K562 (cell line): ENCODE measurements at regions not wholly inside any gene's neighbourhood (a gene's known extent, or its start where the extent isn't known, plus 50 kb on each side); places are given as distances from the start of the nearest gene placed in this dataset. TPM values are rescaled to one million over a fixed set of nuclear protein-coding genes. Genes with fewer than 3 reads are reported as not detected.
A peak's percentile ranks its signal among the peaks of the same experiment; 100 is the strongest.

Experiments
- BRD4 ChIP-seq: fragments of 200-600 bp; sonication (generic); IDR thresholded peaks from 2 replicates; pipeline ENCODE4 v1.6.1; 2017; ENCODE audit warnings: inconsistent platforms
- CTBP1 ChIP-seq: fragments of 450-650 bp; IDR thresholded peaks from 2 replicates; pipeline ENCODE4 v1.6.1; 2016; ENCODE audit warnings: borderline replicate concordance
- HMG20A ChIP-seq: fragments of 450-650 bp; formaldehyde crosslinking; conservative IDR thresholded peaks from 2 replicates; pipeline ENCODE4 v1.4.0; 2020; ENCODE audit warnings: mild to moderate bottlenecking, mixed read lengths
- HMG20B ChIP-seq: fragments of 250-450 bp; sonication (Bioruptor Pico); IDR thresholded peaks from 2 replicates; pipeline ENCODE4 v1.5.0; 2021; ENCODE audit warnings: mild to moderate bottlenecking
- KDM2B ChIP-seq: fragments of 250-450 bp; sonication (Bioruptor Pico); IDR thresholded peaks from 2 replicates; pipeline ENCODE4 v1.8.0; 2021; ENCODE audit warnings: mild to moderate bottlenecking, moderate library complexity
- MBD2 ChIP-seq: sonication (generic); IDR thresholded peaks from 2 replicates; pipeline ENCODE4 v1.6.1; 2016; ENCODE audit warnings: low read depth, borderline replicate concordance
- RBFOX2 ChIP-seq: fragments of 200-400 bp; formaldehyde crosslinking; IDR thresholded peaks from 2 replicates; pipeline ENCODE4 v1.6.1; 2017; ENCODE audit warnings: low read depth, mild to moderate bottlenecking, low read length, moderate library complexity
- SETDB1 ChIP-seq: IDR thresholded peaks from one replicate; pipeline ENCODE4 v1.6.1; 2012; ENCODE audit warnings: low read length, control low read depth, inconsistent platforms
- SOX6 ChIP-seq: fragments of 450-650 bp; IDR thresholded peaks from 2 replicates; pipeline ENCODE4 v1.6.1; 2014; ENCODE audit warnings: mild to moderate bottlenecking
- TEAD4 ChIP-seq, 2 experiments: sonication (generic) in 1 of 2; formaldehyde crosslinking in 1 of 2; IDR thresholded peaks; 2 replicates each; pipeline versions ENCODE4 v1.6.1 to v1.8.0; 2012 to 2022; ENCODE audit warnings: borderline replicate concordance in 1 of 2, inconsistent platforms in 1 of 2, low read length in 1 of 2, mild to moderate bottlenecking in 1 of 2, missing genetic modification reagents in 1 of 2
- TRIM24 ChIP-seq, 2 experiments: fragments of 450-650 bp; IDR thresholded peaks; 2 replicates each; pipeline ENCODE4 v1.6.1; 2016
- ZNF507 ChIP-seq: conservative IDR thresholded peaks from 2 replicates; pipeline ENCODE4 v1.6.1; 2017; ENCODE audit warnings: missing genetic modification characterization, missing compliant biosample characterization
- small RNA-seq: library from RNA; depleted of rRNA; stranded (forward); fragments of <200 nt; gene quantifications from one replicate; pipeline ENCODE3, GENCODE V24; 2014
- TF ChIP-seq, protein P1 (sequence below): fragments of 450-650 bp; IDR thresholded peaks from 2 replicates; pipeline ENCODE4 v1.6.1; 2017; ENCODE audit warnings: antibody characterized with exemption, mild to moderate bottlenecking
- TF ChIP-seq, protein P2 (sequence below): sonication (generic); formaldehyde crosslinking; IDR thresholded peaks from 2 replicates; pipeline ENCODE4 v1.9.0; 2022; ENCODE audit warnings: mild to moderate bottlenecking, missing genetic modification reagents
- TF ChIP-seq, protein P3 (sequence below): sonication (generic); formaldehyde crosslinking; IDR thresholded peaks from 2 replicates; pipeline ENCODE4 v1.8.0; 2022; ENCODE audit warnings: mild to moderate bottlenecking, missing genetic modification reagents

DNA sequence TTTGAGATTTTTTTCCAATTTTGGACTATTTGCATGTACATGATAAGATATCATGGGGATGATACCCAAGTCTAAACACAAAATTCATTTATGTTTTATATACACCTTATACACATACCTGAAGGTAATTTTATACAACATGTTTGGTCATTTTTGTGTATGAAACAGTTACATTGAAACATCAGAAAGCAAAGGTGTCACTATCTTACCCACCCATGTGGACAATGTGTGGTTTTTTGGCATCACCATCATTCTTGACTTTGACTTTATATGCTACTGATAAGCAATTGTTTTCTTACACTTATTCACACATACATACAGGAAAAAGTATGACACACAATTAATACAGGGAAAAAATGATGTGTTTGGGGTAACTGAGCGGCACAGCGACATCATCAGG lies 51.0 kb upstream of the ACVR1 start (continued):
- TF ChIP-seq ZNF507 (tag) (no peak), KDM2B (CRISPR knock-in tag) (no peak), HMG20B (no peak), SETDB1 (no peak), HMG20A (CRISPR knock-in tag) (no peak), SOX6 (peak; percentile 50; the same call in 1 of the 2 replicates), BRD4 (no peak), TRIM24 (IDR thresholded peaks at IDR 0.05) (no peak), MBD2 (no peak), RBFOX2 (no peak), TEAD4 (IDR thresholded peaks at IDR 0.05; ENCODE audit: low read length) (peak; percentile 81), TEAD4 (CRISPR knock-in tag; IDR thresholded peaks at IDR 0.05; ENCODE audit: borderline replicate concordance) (no peak), CTBP1 (peak; percentile 41; the same call in 1 of the 2 replicates)
- TF ChIP-seq, protein P1, sequence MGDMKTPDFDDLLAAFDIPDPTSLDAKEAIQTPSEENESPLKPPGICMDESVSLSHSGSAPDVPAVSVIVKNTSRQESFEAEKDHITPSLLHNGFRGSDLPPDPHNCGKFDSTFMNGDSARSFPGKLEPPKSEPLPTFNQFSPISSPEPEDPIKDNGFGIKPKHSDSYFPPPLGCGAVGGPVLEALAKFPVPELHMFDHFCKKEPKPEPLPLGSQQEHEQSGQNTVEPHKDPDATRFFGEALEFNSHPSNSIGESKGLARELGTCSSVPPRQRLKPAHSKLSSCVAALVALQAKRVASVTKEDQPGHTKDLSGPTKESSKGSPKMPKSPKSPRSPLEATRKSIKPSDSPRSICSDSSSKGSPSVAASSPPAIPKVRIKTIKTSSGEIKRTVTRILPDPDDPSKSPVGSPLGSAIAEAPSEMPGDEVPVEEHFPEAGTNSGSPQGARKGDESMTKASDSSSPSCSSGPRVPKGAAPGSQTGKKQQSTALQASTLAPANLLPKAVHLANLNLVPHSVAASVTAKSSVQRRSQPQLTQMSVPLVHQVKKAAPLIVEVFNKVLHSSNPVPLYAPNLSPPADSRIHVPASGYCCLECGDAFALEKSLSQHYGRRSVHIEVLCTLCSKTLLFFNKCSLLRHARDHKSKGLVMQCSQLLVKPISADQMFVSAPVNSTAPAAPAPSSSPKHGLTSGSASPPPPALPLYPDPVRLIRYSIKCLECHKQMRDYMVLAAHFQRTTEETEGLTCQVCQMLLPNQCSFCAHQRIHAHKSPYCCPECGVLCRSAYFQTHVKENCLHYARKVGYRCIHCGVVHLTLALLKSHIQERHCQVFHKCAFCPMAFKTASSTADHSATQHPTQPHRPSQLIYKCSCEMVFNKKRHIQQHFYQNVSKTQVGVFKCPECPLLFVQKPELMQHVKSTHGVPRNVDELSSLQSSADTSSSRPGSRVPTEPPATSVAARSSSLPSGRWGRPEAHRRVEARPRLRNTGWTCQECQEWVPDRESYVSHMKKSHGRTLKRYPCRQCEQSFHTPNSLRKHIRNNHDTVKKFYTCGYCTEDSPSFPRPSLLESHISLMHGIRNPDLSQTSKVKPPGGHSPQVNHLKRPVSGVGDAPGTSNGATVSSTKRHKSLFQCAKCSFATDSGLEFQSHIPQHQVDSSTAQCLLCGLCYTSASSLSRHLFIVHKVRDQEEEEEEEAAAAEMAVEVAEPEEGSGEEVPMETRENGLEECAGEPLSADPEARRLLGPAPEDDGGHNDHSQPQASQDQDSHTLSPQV, result no peak
- TF ChIP-seq, protein P2, sequence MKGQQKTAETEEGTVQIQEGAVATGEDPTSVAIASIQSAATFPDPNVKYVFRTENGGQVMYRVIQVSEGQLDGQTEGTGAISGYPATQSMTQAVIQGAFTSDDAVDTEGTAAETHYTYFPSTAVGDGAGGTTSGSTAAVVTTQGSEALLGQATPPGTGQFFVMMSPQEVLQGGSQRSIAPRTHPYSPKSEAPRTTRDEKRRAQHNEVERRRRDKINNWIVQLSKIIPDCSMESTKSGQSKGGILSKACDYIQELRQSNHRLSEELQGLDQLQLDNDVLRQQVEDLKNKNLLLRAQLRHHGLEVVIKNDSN (CRISPR knock-in tag), result no peak
- TF ChIP-seq, protein P3, sequence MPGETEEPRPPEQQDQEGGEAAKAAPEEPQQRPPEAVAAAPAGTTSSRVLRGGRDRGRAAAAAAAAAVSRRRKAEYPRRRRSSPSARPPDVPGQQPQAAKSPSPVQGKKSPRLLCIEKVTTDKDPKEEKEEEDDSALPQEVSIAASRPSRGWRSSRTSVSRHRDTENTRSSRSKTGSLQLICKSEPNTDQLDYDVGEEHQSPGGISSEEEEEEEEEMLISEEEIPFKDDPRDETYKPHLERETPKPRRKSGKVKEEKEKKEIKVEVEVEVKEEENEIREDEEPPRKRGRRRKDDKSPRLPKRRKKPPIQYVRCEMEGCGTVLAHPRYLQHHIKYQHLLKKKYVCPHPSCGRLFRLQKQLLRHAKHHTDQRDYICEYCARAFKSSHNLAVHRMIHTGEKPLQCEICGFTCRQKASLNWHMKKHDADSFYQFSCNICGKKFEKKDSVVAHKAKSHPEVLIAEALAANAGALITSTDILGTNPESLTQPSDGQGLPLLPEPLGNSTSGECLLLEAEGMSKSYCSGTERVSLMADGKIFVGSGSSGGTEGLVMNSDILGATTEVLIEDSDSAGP (CRISPR knock-in tag), result no peak

Small RNA genes in the stretch of these regions (small RNA-seq; reads per million reads assigned to genes)
- gene RNU6-932P, result not detected
